ENCODE measurements at regions not wholly inside any gene's neighbourhood (a gene's known extent, or its start where the extent isn't known, plus 50 kb on each side); places are given as distances from the start of the nearest gene placed in this dataset.
A peak's percentile ranks its signal among the peaks of the same experiment; 100 is the strongest.
"Not testable (repeated sequence)": the region's sequence is repeated elsewhere in the genome, so short reads cannot be mapped to it uniquely, and the experiment has no call there.

DNA sequence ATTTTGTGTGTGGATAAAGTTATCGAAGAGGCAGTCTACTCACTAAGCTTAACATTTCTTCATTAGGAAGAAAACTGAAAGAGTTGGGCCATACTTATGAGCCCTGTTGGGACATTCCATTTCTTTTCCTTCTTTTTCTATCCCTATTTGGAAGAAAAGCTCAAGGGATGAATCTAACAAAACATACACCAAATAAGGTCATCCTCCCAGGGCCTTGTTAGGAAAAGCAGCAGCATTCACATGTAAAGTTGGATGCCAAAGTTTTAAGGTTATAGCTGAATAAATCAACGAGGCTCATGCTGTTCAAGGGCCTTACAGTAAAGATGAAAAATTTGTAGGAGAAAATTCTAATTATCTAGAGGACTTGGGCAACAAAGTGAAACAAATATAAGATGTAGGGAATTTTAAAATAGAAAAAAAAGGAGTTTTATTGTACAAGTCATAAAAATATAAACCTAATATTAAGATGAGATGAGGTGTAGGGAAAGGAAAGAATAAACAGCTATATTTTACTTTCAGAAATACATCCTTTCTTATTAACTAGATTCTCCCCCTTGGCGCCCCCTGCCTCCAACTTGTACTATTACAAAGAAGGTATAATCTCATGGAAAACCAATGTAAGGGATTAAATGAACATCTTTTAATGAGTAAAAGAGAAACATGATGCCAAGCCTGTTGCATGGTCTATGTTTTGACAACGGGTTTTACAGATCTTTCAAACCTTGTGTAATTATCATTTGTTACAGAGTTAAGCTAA lies 160.4 kb downstream of the PCDH20 start:
- ATAC-seq (no peak), DNase-seq (ENCODE audit: low spot score in 2 of 2) (no peak)
- no peaks in the 10 kb centered on the region for H3K4me1 Mint-ChIP-seq
- no peak overlapping the region for H3K27ac Mint-ChIP-seq
- no peaks in the 10 kb centered on the region for H3K36me3 Mint-ChIP-seq
- H3K9me3 Mint-ChIP-seq = peaks cover 16% of the 10 kb centered on the region
- no peak overlapping the region for H3K4me3 Mint-ChIP-seq

DNA sequence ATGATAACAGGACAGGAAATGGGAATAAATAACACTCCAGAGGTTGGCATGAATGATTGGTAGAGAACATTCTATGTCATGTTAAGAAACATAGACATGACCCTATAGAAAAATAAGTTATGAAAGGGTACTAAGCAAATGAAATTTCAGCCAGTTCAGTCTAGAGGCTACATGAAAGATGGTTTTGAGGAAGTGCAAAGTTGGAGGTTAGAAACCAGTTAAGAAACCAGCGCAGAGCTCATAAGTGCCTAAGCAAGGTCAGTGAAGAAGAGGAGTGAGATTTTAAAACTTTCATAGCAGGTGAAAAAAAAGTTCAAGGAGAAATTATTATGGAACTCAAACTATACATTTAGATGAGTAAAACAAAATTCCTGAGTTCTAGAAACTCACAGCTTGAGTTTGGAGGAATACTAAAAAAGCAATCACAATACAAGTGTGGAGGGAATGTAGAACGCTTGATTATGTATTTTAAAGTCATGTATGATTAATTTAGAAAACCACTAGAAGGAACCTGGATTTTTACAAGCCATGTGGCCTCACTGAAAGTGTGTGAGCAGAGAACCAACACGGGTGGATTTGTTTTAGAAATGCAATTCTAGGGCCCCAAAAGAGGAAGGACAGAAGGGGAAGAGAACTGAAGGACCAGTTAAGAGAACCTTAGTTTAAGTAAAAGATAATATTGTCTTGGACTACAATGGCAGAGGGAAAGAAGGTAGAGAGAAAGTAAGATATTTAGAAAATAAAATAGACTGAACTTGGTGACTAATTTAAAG lies 162.4 kb downstream of the PCDH20 start:
- H3K4me1 Mint-ChIP-seq = no peaks in the 10 kb centered on the region
- ATAC-seq (no peak), DNase-seq (ENCODE audit: low spot score in 2 of 2) (no peak)
- no peak overlapping the region for H3K27ac Mint-ChIP-seq
- H3K9me3 Mint-ChIP-seq = peaks cover 16% of the 10 kb centered on the region
- H3K4me3 Mint-ChIP-seq = no peak overlapping the region
- H3K36me3 Mint-ChIP-seq = no peaks in the 10 kb centered on the region

DNA sequence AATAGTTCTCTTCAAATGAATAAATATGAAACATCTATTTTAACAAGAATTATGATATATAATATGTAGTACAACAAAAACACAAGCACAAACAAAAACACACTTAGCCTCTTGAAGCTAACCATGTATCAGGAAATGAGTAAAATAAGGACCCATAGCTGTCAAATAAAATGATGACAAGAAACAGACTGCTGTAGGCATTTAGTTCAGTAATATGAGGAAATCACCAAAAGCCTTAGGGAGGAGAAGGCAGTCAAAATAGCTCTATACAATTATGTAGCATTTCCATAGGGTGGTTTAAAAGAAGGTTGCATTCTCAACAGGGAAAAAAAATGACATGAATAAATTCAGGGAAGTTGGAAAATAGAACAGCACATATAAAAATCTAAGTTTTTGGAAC lies 163.4 kb downstream of the PCDH20 start:
- Mint-ChIP-seq H3K36me3 (no peaks in the 10 kb centered on the region), H3K4me3 (no peak overlapping the region), H3K4me1 (no peaks in the 10 kb centered on the region), H3K27ac (no peak overlapping the region), H3K9me3 (peaks cover 13% of the 10 kb centered on the region)
- DNase-seq (ENCODE audit: low spot score in 2 of 2) (no peak), ATAC-seq (no peak)

DNA sequence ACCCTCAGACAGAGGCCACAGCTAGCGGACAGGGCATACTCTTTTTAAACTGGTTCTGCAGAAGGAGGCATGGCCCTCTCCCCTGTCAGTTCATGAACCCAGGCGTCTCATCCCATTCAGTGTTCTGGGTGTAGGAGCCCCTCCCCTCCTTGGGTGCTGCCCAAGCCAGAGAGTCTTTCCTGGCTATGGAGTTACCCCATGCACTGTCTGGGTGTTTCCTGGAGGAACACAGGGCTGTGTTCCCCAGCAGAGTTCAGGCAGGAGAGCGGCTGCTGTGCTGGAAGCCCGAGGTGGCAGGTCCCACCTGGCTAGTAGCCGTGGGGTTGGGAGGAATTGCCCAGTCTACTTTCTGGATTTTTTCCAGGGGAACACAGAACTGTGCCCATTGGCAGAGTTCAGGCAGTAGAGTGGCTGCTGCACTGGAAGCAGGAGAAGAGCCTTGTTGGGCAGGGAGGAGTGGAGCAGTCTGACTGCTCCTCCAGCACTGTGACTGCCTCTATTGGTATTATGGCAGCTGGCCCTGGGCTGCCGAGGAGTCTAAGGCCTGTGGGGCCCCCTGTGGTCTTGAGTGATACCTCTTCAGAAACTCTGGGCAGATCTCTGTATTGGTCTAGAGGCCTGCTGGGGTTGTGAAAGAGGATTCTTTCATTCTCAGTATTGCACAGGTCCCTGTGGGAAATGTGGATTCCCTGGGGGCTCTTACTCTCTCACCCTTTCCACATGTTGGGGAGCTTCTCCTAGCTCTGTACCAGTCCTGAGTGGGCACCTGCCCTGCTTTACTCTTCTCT lies 168.3 kb downstream of the PCDH20 start:
- H3K4me3 Mint-ChIP-seq = no peak overlapping the region
- no peak for DNase-seq (ENCODE audit: low spot score in 2 of 2)
- peaks cover 16% of the 10 kb centered on the region for H3K9me3 Mint-ChIP-seq
- H3K4me1 Mint-ChIP-seq = no peaks in the 10 kb centered on the region
- H3K27ac Mint-ChIP-seq = no peak overlapping the region
- H3K36me3 Mint-ChIP-seq = no peaks in the 10 kb centered on the region
- ATAC-seq = peak; percentile 24

DNA sequence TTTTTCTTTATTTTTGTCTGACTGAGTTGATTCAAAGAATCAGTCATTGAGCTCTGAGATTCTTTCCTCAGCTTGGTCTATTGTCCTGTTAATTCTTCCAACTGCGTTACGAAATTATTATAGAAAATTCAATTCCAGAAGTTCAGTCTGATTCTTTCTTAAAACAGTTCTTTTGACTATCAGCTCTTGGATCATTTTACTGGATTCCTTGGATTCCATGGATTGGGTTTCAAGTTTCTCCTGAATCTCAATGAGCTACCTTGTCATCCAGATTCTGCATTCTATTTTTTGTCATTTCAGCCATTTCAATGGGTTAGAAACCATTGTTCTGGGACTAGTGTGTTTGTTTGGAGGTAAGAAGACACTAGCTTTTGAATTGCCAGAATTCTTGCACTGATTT lies 169.3 kb downstream of the PCDH20 start:
- no peak overlapping the region for H3K4me3 Mint-ChIP-seq
- H3K4me1 Mint-ChIP-seq = no peaks in the 10 kb centered on the region
- H3K9me3 Mint-ChIP-seq = peaks cover 16% of the 10 kb centered on the region
- DNase-seq (ENCODE audit: low spot score in 2 of 2) = no peak
- no peak for ATAC-seq
- H3K36me3 Mint-ChIP-seq = no peaks in the 10 kb centered on the region
- H3K27ac Mint-ChIP-seq = no peak overlapping the region

DNA sequence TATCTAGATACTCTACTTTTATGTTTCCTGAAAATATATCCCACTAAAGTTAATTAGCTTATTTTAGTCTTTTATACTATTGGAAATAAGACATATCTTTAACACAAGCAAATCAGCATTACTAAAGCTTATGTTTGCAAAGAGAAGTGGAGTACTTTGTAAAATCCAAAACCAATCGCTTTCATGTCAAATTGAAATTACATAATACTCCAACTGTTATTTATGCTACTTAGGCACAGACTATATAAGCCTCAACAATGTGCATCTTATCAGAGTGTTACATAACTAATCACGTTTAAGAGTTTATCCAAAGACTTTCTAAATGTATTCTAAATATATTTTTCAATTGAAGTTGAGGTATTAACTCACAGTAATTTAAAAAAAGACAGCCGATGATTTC lies 200.0 kb downstream of the PCDH20 start:
- Mint-ChIP-seq H3K4me1 (no peaks in the 10 kb centered on the region), H3K36me3 (no peaks in the 10 kb centered on the region), H3K27ac (no peak overlapping the region), H3K4me3 (no peak overlapping the region), H3K9me3 (no peaks in the 10 kb centered on the region)
- no peak for DNase-seq (ENCODE audit: low spot score in 2 of 2)
- ATAC-seq = no peak

DNA sequence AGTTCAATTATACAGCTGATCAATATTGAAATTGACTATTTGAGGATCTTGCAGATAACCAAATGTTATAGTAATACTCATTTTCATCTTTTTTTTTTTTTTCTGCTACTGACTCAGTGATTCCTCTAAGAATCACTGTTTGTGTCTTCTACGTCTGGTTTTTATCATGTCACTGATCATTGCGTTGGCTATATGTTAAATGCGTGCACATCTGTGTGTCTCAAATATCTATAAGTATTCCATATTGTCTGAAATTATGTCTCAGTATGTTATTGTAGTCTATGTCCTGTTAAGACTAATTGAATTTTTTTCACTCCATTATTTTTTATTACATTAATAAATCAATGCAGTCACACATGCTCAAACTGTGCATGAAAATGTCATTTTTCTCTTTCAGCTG lies 200.5 kb downstream of the PCDH20 start:
- H3K27ac Mint-ChIP-seq = no peak overlapping the region
- ATAC-seq (no peak), DNase-seq (ENCODE audit: low spot score in 2 of 2) (no peak)
- no peak overlapping the region for H3K4me3 Mint-ChIP-seq
- no peaks in the 10 kb centered on the region for H3K9me3 Mint-ChIP-seq
- H3K36me3 Mint-ChIP-seq = no peaks in the 10 kb centered on the region
- no peaks in the 10 kb centered on the region for H3K4me1 Mint-ChIP-seq

DNA sequence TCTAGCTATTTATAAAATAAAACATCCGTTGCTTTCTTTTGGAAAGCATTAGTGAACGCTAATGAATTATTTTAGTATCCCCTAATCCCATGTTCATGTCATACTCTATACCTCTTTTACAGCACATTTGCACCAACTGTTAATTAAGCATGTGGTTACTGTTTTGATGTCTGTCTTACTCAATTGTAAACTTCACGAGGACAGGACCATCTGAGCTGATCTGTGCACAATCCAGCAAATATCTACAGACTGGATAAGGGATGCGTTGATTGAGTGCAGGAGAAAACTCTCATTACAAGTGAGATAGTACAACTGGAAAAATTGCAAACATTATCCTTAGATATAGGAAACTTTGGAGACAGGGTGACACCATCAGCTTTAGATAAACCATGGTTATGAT lies 201.1 kb downstream of the PCDH20 start:
- H3K4me3 Mint-ChIP-seq = no peak overlapping the region
- no peaks in the 10 kb centered on the region for H3K4me1 Mint-ChIP-seq
- no peak overlapping the region for H3K27ac Mint-ChIP-seq
- ATAC-seq (no peak), DNase-seq (ENCODE audit: low spot score in 2 of 2) (no peak)
- no peaks in the 10 kb centered on the region for H3K36me3 Mint-ChIP-seq
- no peaks in the 10 kb centered on the region for H3K9me3 Mint-ChIP-seq

DNA sequence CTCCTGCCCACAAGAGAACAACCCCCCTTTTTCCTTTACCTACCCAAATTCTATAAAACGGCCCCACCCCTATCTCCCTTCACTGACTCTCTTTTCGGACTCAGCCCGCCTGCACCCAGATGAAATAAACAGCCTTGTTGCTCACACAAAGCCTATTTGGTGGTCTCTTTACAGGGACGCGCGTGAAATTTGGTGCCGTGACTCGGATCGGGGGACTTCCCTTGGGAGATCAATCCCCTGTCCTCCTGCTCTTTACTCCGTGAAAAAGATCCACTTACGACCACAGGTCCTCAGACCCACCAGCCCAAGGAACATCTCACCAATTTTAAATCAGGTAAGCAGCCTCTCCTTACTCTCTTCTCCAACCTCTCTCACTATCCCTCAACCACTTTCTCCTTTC lies 209.8 kb downstream of the PCDH20 start:
- H3K36me3 Mint-ChIP-seq; ATAC-seq; H3K4me1 Mint-ChIP-seq; H3K4me3 Mint-ChIP-seq; DNase-seq (ENCODE audit: low spot score in 2 of 2); H3K27ac Mint-ChIP-seq: not testable (repeated sequence)
- H3K9me3 Mint-ChIP-seq = peaks cover 11% of the 10 kb centered on the region

DNA sequence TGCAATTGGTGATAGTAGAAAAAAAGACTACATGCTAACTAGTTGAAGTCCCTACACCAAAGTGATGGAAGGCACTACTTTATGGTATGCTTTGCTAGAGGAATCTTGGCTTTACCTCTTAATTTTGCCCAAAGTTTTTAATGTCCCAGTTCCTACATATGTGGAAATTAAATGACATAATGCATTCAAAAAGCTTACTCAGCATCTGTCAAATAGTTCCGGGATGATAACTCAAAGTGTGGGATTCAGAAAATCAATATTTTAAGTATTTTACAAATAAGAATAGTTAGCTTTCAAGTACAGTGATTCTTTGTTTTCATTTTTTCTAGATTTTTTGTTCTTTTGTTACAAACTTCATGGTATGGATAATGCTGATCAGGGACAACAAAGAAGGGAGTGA lies 211.6 kb downstream of the PCDH20 start:
- ATAC-seq (no peak), DNase-seq (ENCODE audit: low spot score in 2 of 2) (no peak)
- Mint-ChIP-seq H3K4me3 (no peak overlapping the region), H3K36me3 (no peaks in the 10 kb centered on the region), H3K4me1 (no peaks in the 10 kb centered on the region), H3K9me3 (peaks cover 14% of the 10 kb centered on the region), H3K27ac (no peak overlapping the region)

DNA sequence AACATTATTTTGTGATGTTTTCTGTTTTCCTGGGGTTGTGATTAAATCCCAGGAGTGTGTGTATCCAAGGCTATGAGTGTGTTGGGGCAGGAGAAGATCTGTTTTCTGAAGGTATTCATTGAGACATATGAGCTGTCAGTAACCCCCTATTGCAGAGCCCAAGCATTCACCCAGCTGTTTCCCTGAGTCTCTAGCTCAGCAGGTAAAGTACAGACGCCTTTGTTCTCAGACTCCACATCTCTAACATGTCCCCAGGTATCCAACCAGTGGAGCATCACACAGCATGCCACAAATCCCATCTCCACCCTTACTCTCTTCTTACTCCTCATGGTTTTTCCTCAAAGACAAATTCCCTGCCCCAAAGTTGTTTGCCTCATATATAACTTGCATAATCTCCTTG lies 213.6 kb downstream of the PCDH20 start:
- H3K4me3 Mint-ChIP-seq = no peak overlapping the region
- peaks cover 14% of the 10 kb centered on the region for H3K9me3 Mint-ChIP-seq
- DNase-seq (ENCODE audit: low spot score in 2 of 2) (no peak), ATAC-seq (no peak)
- H3K36me3 Mint-ChIP-seq = no peaks in the 10 kb centered on the region
- H3K4me1 Mint-ChIP-seq = no peaks in the 10 kb centered on the region
- no peak overlapping the region for H3K27ac Mint-ChIP-seq

DNA sequence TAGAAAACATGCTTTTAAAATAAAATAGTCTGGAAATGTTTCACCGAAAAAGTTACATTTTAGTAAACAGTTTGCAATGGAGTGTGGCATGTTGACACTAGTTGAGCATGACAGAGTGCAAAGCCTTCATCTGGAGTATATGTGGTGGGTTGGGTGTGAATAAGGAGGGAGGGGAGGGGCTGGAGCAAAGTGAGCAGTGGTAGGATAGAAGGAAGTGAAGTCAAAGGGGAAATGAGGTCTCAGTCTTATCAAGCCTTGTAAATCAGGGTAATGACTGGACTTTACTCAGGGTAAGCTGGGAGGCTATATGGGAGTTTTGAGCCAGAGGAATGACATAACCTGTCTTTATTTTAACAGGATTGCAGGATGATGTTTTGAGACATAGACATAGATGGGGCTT lies 222.8 kb downstream of the PCDH20 start:
- Mint-ChIP-seq H3K4me1 (no peaks in the 10 kb centered on the region), H3K9me3 (peaks cover 19% of the 10 kb centered on the region)

DNA sequence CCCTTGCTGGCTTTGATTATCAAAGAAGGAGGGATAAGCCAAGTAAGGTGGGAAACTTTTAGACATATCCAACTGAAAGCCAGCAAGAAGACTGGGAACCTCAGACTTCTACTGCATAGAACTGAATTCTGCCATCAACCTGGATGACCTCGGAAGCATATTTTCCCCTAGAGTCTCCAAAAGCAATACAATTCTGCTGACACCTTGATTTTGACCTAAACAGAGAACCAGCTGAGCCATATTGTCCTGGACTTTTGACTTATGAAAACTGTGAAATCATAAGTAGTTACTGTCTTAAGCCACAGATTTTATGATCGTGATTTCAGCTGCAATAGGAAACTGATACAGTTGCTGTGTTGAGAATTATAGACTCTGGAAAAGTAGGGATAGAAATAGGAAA lies 227.6 kb downstream of the PCDH20 start:
- H3K4me1 Mint-ChIP-seq = no peaks in the 10 kb centered on the region
- no peak overlapping the region for H3K4me3 Mint-ChIP-seq
- H3K27ac Mint-ChIP-seq = no peak overlapping the region

More for the DNA sequence above, 222.8 kb downstream of the PCDH20 start:
- DNase-seq (ENCODE audit: low spot score in 2 of 2) (no peak), ATAC-seq (no peak)
- Mint-ChIP-seq H3K27ac (no peak overlapping the region), H3K36me3 (no peaks in the 10 kb centered on the region), H3K4me3 (no peak overlapping the region)

DNA sequence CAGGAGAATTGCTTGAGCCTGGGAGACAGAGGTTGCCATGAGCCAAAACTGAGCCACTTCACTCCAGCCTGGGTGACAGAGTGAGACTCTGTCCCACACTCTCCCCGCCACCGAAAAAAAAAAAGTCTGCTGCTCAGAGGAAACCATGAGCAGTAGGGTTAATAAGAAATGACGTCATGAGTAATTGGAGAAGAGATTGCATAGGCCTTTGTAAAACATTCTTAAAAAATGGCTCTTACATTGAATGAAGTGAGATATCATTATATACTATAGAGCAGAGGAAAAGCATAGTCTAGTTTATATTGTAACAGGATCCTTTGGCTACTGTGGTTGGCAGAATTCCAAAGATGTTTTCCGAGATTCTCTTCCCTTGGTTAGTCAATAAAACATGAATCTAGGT lies 228.2 kb downstream of the PCDH20 start:
- no peak for DNase-seq (ENCODE audit: low spot score in 2 of 2)
- H3K4me3 Mint-ChIP-seq = no peak overlapping the region
- peaks cover 16% of the 10 kb centered on the region for H3K9me3 Mint-ChIP-seq
- no peaks in the 10 kb centered on the region for H3K36me3 Mint-ChIP-seq
- H3K27ac Mint-ChIP-seq = no peak overlapping the region
- H3K4me1 Mint-ChIP-seq = no peaks in the 10 kb centered on the region
- ATAC-seq = no peak

More for the DNA sequence above, 227.6 kb downstream of the PCDH20 start:
- no peak for DNase-seq (ENCODE audit: low spot score in 2 of 2)
- no peak for ATAC-seq
- no peaks in the 10 kb centered on the region for H3K36me3 Mint-ChIP-seq
- peaks cover 15% of the 10 kb centered on the region for H3K9me3 Mint-ChIP-seq

DNA sequence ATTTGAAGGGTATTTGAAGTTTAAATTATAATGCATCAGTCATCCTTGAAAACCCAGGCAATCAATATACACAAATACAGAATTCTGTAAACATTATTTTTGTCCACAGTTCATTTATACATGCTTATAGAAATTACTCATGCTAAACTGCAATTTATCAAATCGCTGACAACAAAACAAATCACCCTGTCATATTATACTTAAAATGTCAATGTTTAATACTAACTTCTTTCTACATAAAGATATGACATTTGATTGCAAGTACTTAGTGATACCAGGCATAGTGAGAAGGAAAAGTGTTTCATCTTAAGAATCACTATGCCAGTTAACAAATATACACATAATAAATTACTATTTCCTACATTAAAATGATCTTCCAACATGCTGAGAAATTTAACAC lies 232.0 kb downstream of the PCDH20 start:
- H3K36me3 Mint-ChIP-seq = no peaks in the 10 kb centered on the region
- no peak overlapping the region for H3K4me3 Mint-ChIP-seq
- no peaks in the 10 kb centered on the region for H3K4me1 Mint-ChIP-seq
- DNase-seq (ENCODE audit: low spot score in 2 of 2) (no peak), ATAC-seq (no peak)
- peaks cover 10% of the 10 kb centered on the region for H3K9me3 Mint-ChIP-seq
- H3K27ac Mint-ChIP-seq = no peak overlapping the region

All from stimulated activated effector memory CD8-positive, alpha-beta T cell treated with anti-CD3 and anti-CD28 coated beads, Interleukin-12 subunit alpha, Interleukin-12 subunit beta, amount 100 ng/mL, for 72 hours (primary cell).